ENCODE measurements at regions not wholly inside any gene's neighbourhood (a gene's known extent, or its start where the extent isn't known, plus 50 kb on each side); places are given as distances from the start of the nearest gene placed in this dataset.

- TF ChIP-seq TEAD4 (IDR thresholded peaks at IDR 0.05): no peak
- TF ChIP-seq, protein P1, sequence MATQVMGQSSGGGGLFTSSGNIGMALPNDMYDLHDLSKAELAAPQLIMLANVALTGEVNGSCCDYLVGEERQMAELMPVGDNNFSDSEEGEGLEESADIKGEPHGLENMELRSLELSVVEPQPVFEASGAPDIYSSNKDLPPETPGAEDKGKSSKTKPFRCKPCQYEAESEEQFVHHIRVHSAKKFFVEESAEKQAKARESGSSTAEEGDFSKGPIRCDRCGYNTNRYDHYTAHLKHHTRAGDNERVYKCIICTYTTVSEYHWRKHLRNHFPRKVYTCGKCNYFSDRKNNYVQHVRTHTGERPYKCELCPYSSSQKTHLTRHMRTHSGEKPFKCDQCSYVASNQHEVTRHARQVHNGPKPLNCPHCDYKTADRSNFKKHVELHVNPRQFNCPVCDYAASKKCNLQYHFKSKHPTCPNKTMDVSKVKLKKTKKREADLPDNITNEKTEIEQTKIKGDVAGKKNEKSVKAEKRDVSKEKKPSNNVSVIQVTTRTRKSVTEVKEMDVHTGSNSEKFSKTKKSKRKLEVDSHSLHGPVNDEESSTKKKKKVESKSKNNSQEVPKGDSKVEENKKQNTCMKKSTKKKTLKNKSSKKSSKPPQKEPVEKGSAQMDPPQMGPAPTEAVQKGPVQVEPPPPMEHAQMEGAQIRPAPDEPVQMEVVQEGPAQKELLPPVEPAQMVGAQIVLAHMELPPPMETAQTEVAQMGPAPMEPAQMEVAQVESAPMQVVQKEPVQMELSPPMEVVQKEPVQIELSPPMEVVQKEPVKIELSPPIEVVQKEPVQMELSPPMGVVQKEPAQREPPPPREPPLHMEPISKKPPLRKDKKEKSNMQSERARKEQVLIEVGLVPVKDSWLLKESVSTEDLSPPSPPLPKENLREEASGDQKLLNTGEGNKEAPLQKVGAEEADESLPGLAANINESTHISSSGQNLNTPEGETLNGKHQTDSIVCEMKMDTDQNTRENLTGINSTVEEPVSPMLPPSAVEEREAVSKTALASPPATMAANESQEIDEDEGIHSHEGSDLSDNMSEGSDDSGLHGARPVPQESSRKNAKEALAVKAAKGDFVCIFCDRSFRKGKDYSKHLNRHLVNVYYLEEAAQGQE (IDR thresholded peaks at IDR 0.05; ENCODE audit: low read depth): no peak
- no peak for TF ChIP-seq FOXM1 (IDR thresholded peaks at IDR 0.05; ENCODE audit: borderline replicate concordance, low read depth)
- no peak for TF ChIP-seq EP300 (IDR thresholded peaks at IDR 0.05; ENCODE audit: borderline replicate concordance)
- TF ChIP-seq EGR1 (IDR thresholded peaks at IDR 0.05): no peak
- TF ChIP-seq CEBPB (IDR thresholded peaks at IDR 0.05): no peak
- TF ChIP-seq MAX (IDR thresholded peaks at IDR 0.05): no peak
- TF ChIP-seq YY1 (IDR thresholded peaks at IDR 0.05; ENCODE audit: low read depth): no peak
- no peak for TF ChIP-seq RAD21 (IDR thresholded peaks at IDR 0.05; ENCODE audit: low read depth)
- TF ChIP-seq USF1 (IDR thresholded peaks at IDR 0.05): no peak
These were observed 85.6 kb downstream of the PTTG1 start for GRCh38 chr5:160507221-160507721.
